Epithelial cell of esophagus (primary cell): ENCODE measurements at regions not wholly inside any gene's neighbourhood (a gene's known extent, or its start where the extent isn't known, plus 50 kb on each side); places are given as distances from the start of the nearest gene placed in this dataset.
"Not testable (repeated sequence)": the region's sequence is repeated elsewhere in the genome, so short reads cannot be mapped to it uniquely, and the experiment has no call there.

Experiments used
- DNase-seq: peaks from one replicate; pipeline ENCODE4 v3.0.0; 2010; ENCODE audit warnings: low read depth
- H3K4me3 ChIP-seq: 2 replicates; pipeline ENCODE4 v1.5.1; 2011; ENCODE audit warnings: mild to moderate bottlenecking, low read length, control low read depth
- TF ChIP-seq, protein P1 (sequence below): IDR thresholded peaks from 2 replicates; pipeline ENCODE4 v1.5.1; 2011; ENCODE audit warnings: low read depth, mild to moderate bottlenecking, low read length, control low read depth, inconsistent platforms; ENCODE audit not compliant: insufficient read depth; ENCODE audit errors: missing control alignments

DNA sequence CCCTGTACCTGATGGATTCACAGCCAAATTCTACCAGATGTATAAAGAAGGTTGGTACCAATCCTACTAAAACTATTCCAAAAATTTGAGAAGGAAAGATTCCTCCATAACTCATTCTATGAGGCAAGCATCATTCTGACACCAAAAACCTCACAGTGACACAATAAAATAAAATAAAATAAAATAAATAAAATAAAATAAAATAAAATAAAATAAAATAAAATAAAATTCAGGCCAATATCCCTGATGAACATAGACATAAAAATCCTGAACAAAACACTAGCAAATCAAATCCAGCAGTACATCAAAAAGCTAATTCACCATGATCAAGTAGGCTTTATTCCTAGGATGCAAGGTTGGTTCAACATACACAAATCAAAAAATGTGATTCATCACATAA is 108.1 kb downstream of the PROX1 start:
- DNase-seq, H3K4me3 ChIP-seq: not testable (repeated sequence)

- DNase-seq: no peak
- no peak overlapping the region for H3K4me3 ChIP-seq
- TF ChIP-seq, protein P1, sequence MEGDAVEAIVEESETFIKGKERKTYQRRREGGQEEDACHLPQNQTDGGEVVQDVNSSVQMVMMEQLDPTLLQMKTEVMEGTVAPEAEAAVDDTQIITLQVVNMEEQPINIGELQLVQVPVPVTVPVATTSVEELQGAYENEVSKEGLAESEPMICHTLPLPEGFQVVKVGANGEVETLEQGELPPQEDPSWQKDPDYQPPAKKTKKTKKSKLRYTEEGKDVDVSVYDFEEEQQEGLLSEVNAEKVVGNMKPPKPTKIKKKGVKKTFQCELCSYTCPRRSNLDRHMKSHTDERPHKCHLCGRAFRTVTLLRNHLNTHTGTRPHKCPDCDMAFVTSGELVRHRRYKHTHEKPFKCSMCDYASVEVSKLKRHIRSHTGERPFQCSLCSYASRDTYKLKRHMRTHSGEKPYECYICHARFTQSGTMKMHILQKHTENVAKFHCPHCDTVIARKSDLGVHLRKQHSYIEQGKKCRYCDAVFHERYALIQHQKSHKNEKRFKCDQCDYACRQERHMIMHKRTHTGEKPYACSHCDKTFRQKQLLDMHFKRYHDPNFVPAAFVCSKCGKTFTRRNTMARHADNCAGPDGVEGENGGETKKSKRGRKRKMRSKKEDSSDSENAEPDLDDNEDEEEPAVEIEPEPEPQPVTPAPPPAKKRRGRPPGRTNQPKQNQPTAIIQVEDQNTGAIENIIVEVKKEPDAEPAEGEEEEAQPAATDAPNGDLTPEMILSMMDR: no peak
Observed at GRCh38 chr1:214101246-214101645, 113.5 kb downstream of the PROX1 start.

DNA sequence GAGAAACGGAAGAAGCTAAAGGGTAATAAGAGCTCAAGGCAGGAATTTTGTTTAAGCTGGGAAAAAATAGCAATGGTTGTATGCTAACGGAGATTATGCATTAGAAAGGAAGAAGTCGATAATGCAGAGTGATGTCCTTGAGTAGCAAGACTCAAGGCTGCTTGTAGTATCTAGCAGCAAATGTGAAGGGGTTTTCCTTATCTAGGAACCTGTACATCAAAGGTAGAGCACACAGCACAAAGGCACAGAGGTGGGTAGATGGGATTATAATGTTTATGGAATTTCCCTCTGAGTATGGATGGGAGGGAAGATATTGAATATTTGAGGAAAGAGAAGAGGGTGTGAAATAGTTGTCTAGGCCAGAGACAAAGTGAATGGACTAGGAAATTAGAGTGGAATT is 114.1 kb downstream of the PROX1 start:
- H3K4me3 ChIP-seq: no peak overlapping the region
- no peak for DNase-seq
- TF ChIP-seq, protein P1: no peak

DNA sequence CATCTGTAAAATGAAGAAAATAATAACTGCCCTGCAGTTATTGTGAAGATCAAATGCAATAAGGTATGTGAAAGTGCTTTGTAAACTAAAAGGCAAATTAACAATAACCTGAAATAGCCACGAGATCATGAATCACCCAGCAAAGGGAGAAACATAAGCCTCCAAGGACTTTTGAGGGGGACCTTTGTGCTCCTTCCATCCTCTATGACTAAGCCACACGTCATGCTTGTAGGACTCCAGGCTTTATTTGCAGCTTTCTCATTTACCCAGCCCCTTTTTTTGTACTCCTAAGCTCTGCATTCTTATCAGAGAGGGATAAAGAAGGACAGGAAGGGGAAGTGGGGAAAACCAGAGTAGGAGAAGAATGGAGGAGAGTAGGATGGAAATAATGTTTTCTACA is 115.1 kb downstream of the PROX1 start:
- DNase-seq: peak; percentile 90
- TF ChIP-seq, protein P1: no peak
- H3K4me3 ChIP-seq: no peak overlapping the region

GRCh38 chr1:214103778-214104177 is 116.0 kb downstream of the PROX1 start:
- no peak for DNase-seq
- TF ChIP-seq, protein P1: no peak
- H3K4me3 ChIP-seq: no peak overlapping the region

GRCh38 chr1:214106375-214106774 is 118.6 kb downstream of the PROX1 start:
- H3K4me3 ChIP-seq: no peak overlapping the region
- TF ChIP-seq, protein P1: no peak
- no peak for DNase-seq

- DNase-seq: no peak
- TF ChIP-seq, protein P1: no peak
- H3K4me3 ChIP-seq: peak overlapping the region; percentile 8
Observed at GRCh38 chr1:214107322-214108096, 119.7 kb downstream of the PROX1 start.

GRCh38 chr1:214108097-214108446 is 120.3 kb downstream of the PROX1 start:
- no peak for DNase-seq
- H3K4me3 ChIP-seq: no peak overlapping the region
- TF ChIP-seq, protein P1: no peak
